ENCODE measurements at regions not wholly inside any gene's neighbourhood (a gene's known extent, or its start where the extent isn't known, plus 50 kb on each side); places are given as distances from the start of the nearest gene placed in this dataset.

- no peak for TF ChIP-seq CREB1 (IDR thresholded peaks at IDR 0.05; ENCODE audit: low read depth)
- no peak for TF ChIP-seq TAF1 (IDR thresholded peaks at IDR 0.05; ENCODE audit: low read depth)
- no peak for TF ChIP-seq EGR1 (IDR thresholded peaks at IDR 0.05)
Measured at GRCh38 chr6:67887419-67887746, 747.7 kb upstream of the ADGRB3 start.

- TF ChIP-seq RAD21 (IDR thresholded peaks at IDR 0.05; ENCODE audit: low read depth) (no peak), MAX (IDR thresholded peaks at IDR 0.05) (no peak), NFIC (IDR thresholded peaks at IDR 0.05) (no peak), EGR1 (IDR thresholded peaks at IDR 0.05) (no peak), EP300 (IDR thresholded peaks at IDR 0.05; ENCODE audit: borderline replicate concordance) (no peak), CEBPB (IDR thresholded peaks at IDR 0.05) (no peak), TCF12 (IDR thresholded peaks at IDR 0.05; ENCODE audit: low read depth) (no peak), CREB1 (IDR thresholded peaks at IDR 0.05; ENCODE audit: low read depth) (no peak), ZBTB7A (IDR thresholded peaks at IDR 0.05; ENCODE audit: low read depth) (no peak), USF1 (IDR thresholded peaks at IDR 0.05) (no peak), YY1 (IDR thresholded peaks at IDR 0.05; ENCODE audit: low read depth) (no peak), REST (IDR thresholded peaks at IDR 0.05; ENCODE audit: low read depth) (no peak)
Measured at GRCh38 chr6:67886840-67887292, 748.2 kb upstream of the ADGRB3 start.

GRCh38 chr6:67886036-67886707, 748.9 kb upstream of the ADGRB3 start:
- no peak for TF ChIP-seq NFIC (IDR thresholded peaks at IDR 0.05)
- TF ChIP-seq TAF1 (IDR thresholded peaks at IDR 0.05; ENCODE audit: low read depth): no peak
- TF ChIP-seq EP300 (IDR thresholded peaks at IDR 0.05; ENCODE audit: borderline replicate concordance): no peak
- no peak for TF ChIP-seq RAD21 (IDR thresholded peaks at IDR 0.05; ENCODE audit: low read depth)
- no peak for TF ChIP-seq TEAD4 (IDR thresholded peaks at IDR 0.05)
- no peak for TF ChIP-seq TCF12 (IDR thresholded peaks at IDR 0.05; ENCODE audit: low read depth)
- no peak for TF ChIP-seq FOXM1 (IDR thresholded peaks at IDR 0.05; ENCODE audit: borderline replicate concordance, low read depth)
- TF ChIP-seq CEBPB (IDR thresholded peaks at IDR 0.05): no peak
- no peak for TF ChIP-seq ZBTB7A (IDR thresholded peaks at IDR 0.05; ENCODE audit: low read depth)
- no peak for TF ChIP-seq YY1 (IDR thresholded peaks at IDR 0.05; ENCODE audit: low read depth)
- TF ChIP-seq EGR1 (IDR thresholded peaks at IDR 0.05): no peak
- TF ChIP-seq CREB1 (IDR thresholded peaks at IDR 0.05; ENCODE audit: low read depth): no peak
- TF ChIP-seq MAX (IDR thresholded peaks at IDR 0.05): no peak
- TF ChIP-seq REST (IDR thresholded peaks at IDR 0.05; ENCODE audit: low read depth): no peak
- no peak for TF ChIP-seq USF1 (IDR thresholded peaks at IDR 0.05)

GRCh38 chr6:67885081-67886033, 749.7 kb upstream of the ADGRB3 start:
- TF ChIP-seq TAF1 (IDR thresholded peaks at IDR 0.05; ENCODE audit: low read depth): no peak
- no peak for TF ChIP-seq USF1 (IDR thresholded peaks at IDR 0.05)
- TF ChIP-seq MAX (IDR thresholded peaks at IDR 0.05): no peak
- TF ChIP-seq NFIC (IDR thresholded peaks at IDR 0.05): no peak
- no peak for TF ChIP-seq TCF12 (IDR thresholded peaks at IDR 0.05; ENCODE audit: low read depth)
- no peak for TF ChIP-seq RAD21 (IDR thresholded peaks at IDR 0.05; ENCODE audit: low read depth)
- no peak for TF ChIP-seq TEAD4 (IDR thresholded peaks at IDR 0.05)
- TF ChIP-seq REST (IDR thresholded peaks at IDR 0.05; ENCODE audit: low read depth): no peak
- TF ChIP-seq YY1 (IDR thresholded peaks at IDR 0.05; ENCODE audit: low read depth): no peak
- TF ChIP-seq EGR1 (IDR thresholded peaks at IDR 0.05): no peak
- TF ChIP-seq CEBPB (IDR thresholded peaks at IDR 0.05): no peak
